IMR-90 (cell line): ENCODE measurements at regions not wholly inside any gene's neighbourhood (a gene's known extent, or its start where the extent isn't known, plus 50 kb on each side); places are given as distances from the start of the nearest gene placed in this dataset.

ENCODE experiments used
- ATAC-seq: fragments of 200-7000 bp; cut with Tn5 transposase; 2 replicates; pipeline ENCODE4 v1.9.1; 2020; ENCODE audit warnings: low read depth, mild to moderate bottlenecking, moderate library complexity
- BruUV-seq: library from RNA; stranded (reverse); fragments of 400-500 nt; replicated peaks from 2 replicates; lab custom pipeline; 2021; lab: Mats Ljungman, UMichigan
- CTCF ChIA-PET: fragments of 300-600 bp; formaldehyde crosslinking; extraction: SDS; loops from one replicate; lab custom pipeline; 2021; ENCODE audit warnings: antibody characterized with exemption; lab: Yijun Ruan, JAX
- POLR2A ChIA-PET: fragments of 300-600 bp; sonication (Branson Sonifier 250); formaldehyde crosslinking; loops from one replicate; lab custom pipeline; 2022; ENCODE audit warnings: antibody characterized with exemption; ENCODE audit not compliant: unreplicated experiment; lab: Charles Lee
- DNase-seq: peaks from one replicate; pipeline ENCODE4 v3.0.0; 2013
- H2AFZ ChIP-seq: replicated peaks from 2 replicates; pipeline ENCODE3; 2013; ENCODE audit warnings: low read length, mild to moderate bottlenecking; ENCODE audit not compliant: poor library complexity
- H2AK5ac ChIP-seq: 2 replicates; pipeline ENCODE4 v1.6.1; 2013; ENCODE audit warnings: low read depth, low read length, inconsistent platforms
- H2AK9ac ChIP-seq: replicated peaks from 2 replicates; pipeline ENCODE3; 2013; ENCODE audit warnings: mild to moderate bottlenecking, low read depth, low read length, moderate library complexity; ENCODE audit not compliant: poor library complexity
- H2BK120ac ChIP-seq: 2 replicates; pipeline ENCODE4 v1.6.1; 2013; ENCODE audit warnings: low read depth, low read length, inconsistent platforms
- H2BK15ac ChIP-seq: 3 replicates; pipeline ENCODE4 v1.6.1; 2013; ENCODE audit warnings: low read depth, low read length, inconsistent platforms
- H2BK20ac ChIP-seq: 2 replicates; pipeline ENCODE4 v1.6.1; 2013; ENCODE audit warnings: low read depth, mild to moderate bottlenecking, inconsistent platforms, low read length, moderate library complexity
- H2BK5ac ChIP-seq: 2 replicates; pipeline ENCODE4 v1.6.1; 2013; ENCODE audit warnings: mild to moderate bottlenecking, low read depth, low read length, inconsistent platforms; ENCODE audit not compliant: poor library complexity, severe bottlenecking
- H3K14ac ChIP-seq: replicated peaks from 2 replicates; pipeline ENCODE4 v1.6.1; 2013; ENCODE audit warnings: low read depth, low read length, inconsistent platforms
- H3K18ac ChIP-seq: 2 replicates; pipeline ENCODE4 v1.6.1; 2013; ENCODE audit warnings: low read depth, low read length, control low read depth
- H3K23ac ChIP-seq: 2 replicates; pipeline ENCODE4 v1.6.1; 2013; ENCODE audit warnings: low read depth, low read length, inconsistent platforms
- H3K27ac ChIP-seq: 2 replicates; pipeline ENCODE4 v1.5.1; 2013; ENCODE audit warnings: mild to moderate bottlenecking, control low read depth, low read length; ENCODE audit not compliant: insufficient read depth
- H3K27me3 ChIP-seq: 2 replicates; pipeline ENCODE4 v1.6.1; 2013; ENCODE audit warnings: low read length; ENCODE audit not compliant: control insufficient read depth, insufficient read depth
- H3K36me3 ChIP-seq: 2 replicates; pipeline ENCODE4 v1.6.1; 2013; ENCODE audit warnings: low read length, mixed read lengths; ENCODE audit not compliant: control insufficient read depth, insufficient read depth
- H3K4ac ChIP-seq: 2 replicates; pipeline ENCODE4 v1.6.1; 2013; ENCODE audit warnings: low read depth, low read length, inconsistent platforms
- H3K4me1 ChIP-seq: 2 replicates; pipeline ENCODE4 v1.6.1; 2013; ENCODE audit warnings: low read length, mixed read lengths; ENCODE audit not compliant: control insufficient read depth, insufficient read depth
- H3K4me2 ChIP-seq: 2 replicates; pipeline ENCODE4 v1.6.1; 2013; ENCODE audit warnings: low read depth, mild to moderate bottlenecking, control low read depth, low read length, moderate library complexity
- H3K4me3 ChIP-seq: 2 replicates; pipeline ENCODE4 v1.5.1; 2013; ENCODE audit warnings: low read depth, mild to moderate bottlenecking, control low read depth, low read length, moderate library complexity; ENCODE audit not compliant: insufficient read depth
- H3K56ac ChIP-seq: 2 replicates; pipeline ENCODE4 v1.6.1; 2013; ENCODE audit warnings: low read length, inconsistent platforms; ENCODE audit not compliant: insufficient read depth; ENCODE audit errors: extremely low read depth
- H3K79me1 ChIP-seq, 2 experiments: 2 replicates each; pipeline ENCODE4 v1.6.1; 2013; ENCODE audit warnings: low read length in 2 of 2, inconsistent platforms in 1 of 2, low read depth in 1 of 2
- H3K9ac ChIP-seq: 2 replicates; pipeline ENCODE4 v1.6.1; 2013; ENCODE audit warnings: low read depth, low read length, control low read depth
- H3K9me1 ChIP-seq: 2 replicates; pipeline ENCODE4 v1.6.1; 2013; ENCODE audit warnings: low read length, inconsistent platforms; ENCODE audit not compliant: insufficient read depth
- H3K9me3 ChIP-seq: 2 replicates; pipeline ENCODE4 v1.6.1; 2013; ENCODE audit warnings: low read length; ENCODE audit not compliant: control insufficient read depth, insufficient read depth
- H4K20me1 ChIP-seq: 2 replicates; pipeline ENCODE4 v1.6.1; 2013; ENCODE audit warnings: low read length, inconsistent platforms; ENCODE audit not compliant: insufficient read depth
- H4K5ac ChIP-seq: 2 replicates; pipeline ENCODE4 v1.6.1; 2013; ENCODE audit warnings: mild to moderate bottlenecking, low read depth, low read length, control low read depth
- H4K8ac ChIP-seq, 2 experiments: 2 replicates each; pipeline ENCODE4 v1.6.1; 2013; ENCODE audit warnings: low read depth in 2 of 2, low read length in 2 of 2, control low read depth in 1 of 2, inconsistent platforms in 1 of 2
- H4K91ac ChIP-seq: 2 replicates; pipeline ENCODE4 v1.6.1; 2013; ENCODE audit warnings: low read depth, low read length, inconsistent platforms; ENCODE audit not compliant: insufficient read depth
- MAFK ChIP-seq: IDR thresholded peaks from 2 replicates; pipeline ENCODE4 v1.6.1; 2012; ENCODE audit warnings: low read depth, low read length, improper control_type of control experiment
- RFX5 ChIP-seq: IDR thresholded peaks from 2 replicates; pipeline ENCODE4 v1.8.0; 2012; ENCODE audit warnings: low read depth, mild to moderate bottlenecking, low read length, moderate library complexity
- WGBS, 2 experiments: methylation state at CpG; one replicate each; pipeline versions ENCODE4 v1.1.5 to v1.1.7; 2013; ENCODE audit warnings: missing lambda C conversion rate in 2 of 2; ENCODE audit not compliant: insufficient read length in 1 of 2; ENCODE audit errors: extremely low coverage in 2 of 2; 5-methylcytosine and 5-hydroxymethylcytosine counted together
- dilution Hi-C: fragments of 300-500 bp; cut with HindIII; formaldehyde crosslinking; loops from one replicate; pipeline ENCODE4 v1.14.3; 2018; ENCODE audit warnings: low sequenced_read_pairs; ENCODE audit not compliant: unreplicated experiment
- in situ Hi-C: fragments of 300-500 bp; cut with MboI; formaldehyde crosslinking; loops from 3 replicates; pipeline ENCODE4 v1.14.3; 2019; ENCODE audit warnings: low sequenced_read_pairs, inconsistent platforms, mixed read lengths
- intact Hi-C: fragments of 100-400 bp; cut with micrococcal nuclease; formaldehyde crosslinking; loops from 2 replicates; pipeline ENCODE4 v1.10.0; 2022

GRCh38 chr2:59741840-59742239, 811.6 kb downstream of the BCL11A start:
- Histone ChIP-seq H3K4me3 (no peak overlapping the region), H4K5ac (no peak overlapping the region), H3K4me2 (no peak overlapping the region), H3K9ac (no peak overlapping the region), H3K18ac (no peak overlapping the region), H2AK5ac (no peak overlapping the region), H3K4ac (no peak overlapping the region), H3K36me3 (no peaks in the 10 kb centered on the region), H4K8ac (no peak overlapping the region), H2BK15ac (no peak overlapping the region), H3K27ac (no peak overlapping the region), H2AK9ac (no peak overlapping the region), H4K91ac (no peak overlapping the region), H2BK120ac (no peak overlapping the region), H3K9me1 (no peaks in the 10 kb centered on the region), H3K23ac (no peak overlapping the region), H3K9me3 (0 out of 2 replicates have a peak, but pooled peaks cover 2% of the 10 kb centered on the region), H3K56ac (no peak overlapping the region), H2AFZ (no peak overlapping the region), H3K79me1 (no peaks in the 10 kb centered on the region), H2BK5ac (no peak overlapping the region), H3K4me1 (no peaks in the 10 kb centered on the region), H3K27me3 (no peaks in the 10 kb centered on the region), H2BK20ac (no peak overlapping the region), H4K20me1 (no peaks in the 10 kb centered on the region), H3K14ac (no peak overlapping the region)
- DNase-seq (no peak), ATAC-seq (no peak)
- no peak for TF ChIP-seq RFX5
- peak; percentile 60 for TF ChIP-seq MAFK
- ChIA-PET CTCF (no interaction called here), POLR2A (no interaction called here)
- in situ Hi-C loops: no loop called here
- no TSS peak for BruUV-seq
- intact Hi-C loops: no loop called here
- WGBS, 2 experiments: 20% methylated on average over 1 of the region's 3 CpGs; no CpG with 5 or more reads in 1 of the 2 experiments
- dilution Hi-C loops: no loop called here
